ENCODE measurements at regions not wholly inside any gene's neighbourhood (a gene's known extent, or its start where the extent isn't known, plus 50 kb on each side); places are given as distances from the start of the nearest gene placed in this dataset.

GRCh38 chr3:191030929-191031328 is 168.1 kb upstream of the OSTN start:
- TF ChIP-seq CTCF (IDR thresholded peaks at IDR 0.05) = no peak

- no peak for TF ChIP-seq CTCF (IDR thresholded peaks at IDR 0.05)
Observed at GRCh38 chr3:191030491-191030890, 168.0 kb upstream of the GMNC start.

- TF ChIP-seq CTCF (IDR thresholded peaks at IDR 0.05) = no peak
Observed at GRCh38 chr3:191026746-191027145, 164.3 kb upstream of the GMNC start.

GRCh38 chr3:191020730-191021396 is 158.4 kb upstream of the GMNC start:
- TF ChIP-seq CTCF (IDR thresholded peaks at IDR 0.05) = no peak

GRCh38 chr3:191019855-191020254 is 157.4 kb upstream of the GMNC start:
- TF ChIP-seq CTCF (IDR thresholded peaks at IDR 0.05) = no peak

GRCh38 chr3:191008074-191008473 is 145.6 kb upstream of the GMNC start:
- TF ChIP-seq CTCF (IDR thresholded peaks at IDR 0.05) = no peak

- TF ChIP-seq CTCF (IDR thresholded peaks at IDR 0.05) = no peak
Observed at GRCh38 chr3:191005790-191006189, 143.3 kb upstream of the GMNC start.

GRCh38 chr3:191003742-191004141 is 141.2 kb upstream of the GMNC start:
- TF ChIP-seq CTCF (IDR thresholded peaks at IDR 0.05) = no peak

Measured in LNCAP (cell line).